H1 (cell line): ENCODE measurements at regions not wholly inside any gene's neighbourhood (a gene's known extent, or its start where the extent isn't known, plus 50 kb on each side); places are given as distances from the start of the nearest gene placed in this dataset.

Experiments
- CTCF ChIA-PET: fragments of 300-600 bp; sonication (Branson Sonifier 250); formaldehyde crosslinking; loops from one replicate; lab custom pipeline; 2021; ENCODE audit not compliant: partially characterized antibody; lab: Charles Lee
- POLR2A ChIA-PET: fragments of 300-600 bp; sonication (Branson Sonifier 250); formaldehyde crosslinking; loops from one replicate; lab custom pipeline; 2021; ENCODE audit warnings: inconsistent platforms; ENCODE audit not compliant: partially characterized antibody; lab: Charles Lee
- DNase-seq, 2 experiments: peaks; one replicate each; pipeline versions ENCODE4 v3.0.0 to v3.0.0-alpha.2; 2010 to 2022; ENCODE audit warnings: low spot score in 2 of 2, low read depth in 1 of 2, mixed read lengths in 1 of 2
- FAIRE-seq: peaks from 2 replicates; lab custom pipeline; 2011; peaks lifted over from hg19 to GRCh38; lab: Jason Lieb, UNC
- H2AFZ ChIP-seq: 2 replicates; pipeline ENCODE4 v1.8.1; 2012; ENCODE audit warnings: low read length, inconsistent platforms
- H2AK5ac ChIP-seq: 2 replicates; pipeline ENCODE4 v1.6.1; 2013; ENCODE audit warnings: low read depth, low read length
- H2BK120ac ChIP-seq: replicated peaks from 2 replicates; pipeline ENCODE3; 2013; ENCODE audit warnings: low read depth, low read length, inconsistent platforms
- H2BK12ac ChIP-seq: 2 replicates; pipeline ENCODE4 v1.6.1; 2013; ENCODE audit warnings: low read depth, low read length
- H2BK15ac ChIP-seq: 2 replicates; pipeline ENCODE4 v1.6.1; 2013; ENCODE audit warnings: low read length
- H2BK20ac ChIP-seq: 2 replicates; pipeline ENCODE4 v1.6.1; 2013; ENCODE audit warnings: low read length
- H2BK5ac ChIP-seq: 2 replicates; pipeline ENCODE4 v1.6.1; 2013; ENCODE audit warnings: low read depth, low read length
- H3K14ac ChIP-seq: 2 replicates; pipeline ENCODE4 v1.6.1; 2013; ENCODE audit warnings: inconsistent platforms; ENCODE audit not compliant: insufficient read length
- H3K18ac ChIP-seq: 2 replicates; pipeline ENCODE4 v1.6.1; 2013; ENCODE audit warnings: low read length; ENCODE audit errors: extremely low read depth
- H3K23ac ChIP-seq: 2 replicates; pipeline ENCODE4 v1.6.1; 2013; ENCODE audit warnings: inconsistent platforms; ENCODE audit not compliant: insufficient read length
- H3K23me2 ChIP-seq: 2 replicates; pipeline ENCODE4 v1.6.1; 2013; ENCODE audit warnings: low read depth, low read length
- H3K27ac ChIP-seq: 2 replicates; pipeline ENCODE4 v1.6.1; 2011; ENCODE audit warnings: low read depth, low read length, inconsistent platforms
- H3K27me3 ChIP-seq, 4 experiments: replicated peaks in 1 of 4; 1 replicate in 1 of 4; 2 replicates in 3 of 4; pipeline versions ENCODE4 v1.6.1 to v1.8.1; 2011 to 2013; ENCODE audit warnings: low read length in 3 of 4, mild to moderate bottlenecking in 3 of 4, inconsistent platforms in 2 of 4, mixed read lengths in 2 of 4, moderate library complexity in 1 of 4; ENCODE audit not compliant: control insufficient read depth in 3 of 4, insufficient read depth in 3 of 4; ENCODE audit errors: extremely low read depth in 1 of 4
- H3K36me3 ChIP-seq, 4 experiments: 2 replicates each; pipeline versions ENCODE4 v1.6.1 to v1.8.1; 2011 to 2013; ENCODE audit warnings: mild to moderate bottlenecking in 4 of 4, low read length in 3 of 4, moderate library complexity in 2 of 4, control low read depth in 1 of 4, inconsistent platforms in 1 of 4; ENCODE audit not compliant: insufficient read depth in 4 of 4, control insufficient read depth in 2 of 4
- H3K4ac ChIP-seq: replicated peaks from 2 replicates; pipeline ENCODE3; 2013; ENCODE audit warnings: low read length, low read depth, mixed read lengths, inconsistent platforms; ENCODE audit not compliant: insufficient read length
- H3K4me1 ChIP-seq, 4 experiments: replicated peaks in 1 of 4; 1 replicate in 1 of 4; 2 replicates in 3 of 4; pipeline versions ENCODE4 v1.6.1 to v1.8.1; 2011 to 2013; ENCODE audit warnings: low read length in 3 of 4, inconsistent platforms in 2 of 4, mixed read lengths in 1 of 4; ENCODE audit not compliant: insufficient read depth in 4 of 4, control insufficient read depth in 3 of 4
- H3K4me2 ChIP-seq, 2 experiments: 2 replicates each; pipeline versions ENCODE4 v1.6.1 to v1.8.1; 2011 to 2013; ENCODE audit warnings: low read depth in 2 of 2, low read length in 2 of 2, control low read depth in 1 of 2, inconsistent platforms in 1 of 2, mild to moderate bottlenecking in 1 of 2; ENCODE audit not compliant: insufficient read depth in 1 of 2
- H3K4me3 ChIP-seq, 4 experiments: fragments of 200-600, 300-600 bp in 1 of 4; sonication (generic), shearing (Covaris generic), sonication (Bioruptor Twin) in 1 of 4; 2 replicates each; pipeline versions ENCODE4 v1.5.1 to v1.8.1; 2011 to 2016; ENCODE audit warnings: low read length in 4 of 4, low read depth in 3 of 4, control low read depth in 2 of 4, inconsistent platforms in 2 of 4, mild to moderate bottlenecking in 2 of 4, mixed read lengths in 1 of 4, moderate library complexity in 1 of 4; ENCODE audit not compliant: insufficient read depth in 2 of 4; ENCODE audit errors: extremely low read depth in 1 of 4
- H3K56ac ChIP-seq: replicated peaks from 2 replicates; pipeline ENCODE3; 2013; ENCODE audit warnings: low read depth, mild to moderate bottlenecking, mixed read lengths, low read length, inconsistent platforms; ENCODE audit not compliant: insufficient read length
- H3K79me1 ChIP-seq: 2 replicates; pipeline ENCODE4 v1.6.1; 2013; ENCODE audit warnings: low read depth, low read length, control low read depth
- H3K79me2 ChIP-seq, 2 experiments: 2 replicates each; pipeline versions ENCODE4 v1.6.1 to v1.8.1; 2012 to 2013; ENCODE audit warnings: low read length in 2 of 2, mild to moderate bottlenecking in 2 of 2, inconsistent platforms in 1 of 2; ENCODE audit not compliant: insufficient read depth in 2 of 2, control insufficient read depth in 1 of 2
- H3K9ac ChIP-seq, 4 experiments: replicated peaks in 1 of 4; 1 replicate in 1 of 4; 2 replicates in 3 of 4; pipeline versions ENCODE4 v1.6.1 to v1.8.1; 2011 to 2013; ENCODE audit warnings: low read depth in 3 of 4, low read length in 3 of 4, control low read depth in 2 of 4, mild to moderate bottlenecking in 2 of 4, moderate library complexity in 2 of 4, inconsistent platforms in 1 of 4; ENCODE audit errors: extremely low read depth in 1 of 4
- H3K9me3 ChIP-seq, 2 experiments: 2 replicates each; pipeline versions ENCODE4 v1.6.1 to v1.8.1; 2012 to 2013; ENCODE audit warnings: mild to moderate bottlenecking in 2 of 2, moderate library complexity in 2 of 2, control low read depth in 1 of 2, inconsistent platforms in 1 of 2, low read depth in 1 of 2, low read length in 1 of 2, mixed read lengths in 1 of 2; ENCODE audit not compliant: insufficient read depth in 2 of 2
- H4K20me1 ChIP-seq, 2 experiments: replicated peaks in 1 of 2; 2 replicates each; pipeline versions ENCODE3 to v1.8.1; 2011 to 2013; ENCODE audit warnings: inconsistent platforms in 2 of 2, low read length in 2 of 2, mild to moderate bottlenecking in 1 of 2; ENCODE audit not compliant: insufficient read depth in 2 of 2, control insufficient read depth in 1 of 2
- H4K5ac ChIP-seq: 2 replicates; pipeline ENCODE4 v1.6.1; 2013; ENCODE audit warnings: low read length, low read depth, mixed read lengths, inconsistent platforms; ENCODE audit not compliant: insufficient read length
- H4K8ac ChIP-seq: 2 replicates; pipeline ENCODE4 v1.8.0; 2013; ENCODE audit warnings: mild to moderate bottlenecking, moderate library complexity, low read length, inconsistent platforms; ENCODE audit not compliant: insufficient read depth; ENCODE audit errors: extremely low read depth
- H4K91ac ChIP-seq: replicated peaks from 2 replicates; pipeline ENCODE3; 2013; ENCODE audit warnings: low read length, mixed read lengths, inconsistent platforms; ENCODE audit not compliant: insufficient read length
- GABPA ChIP-seq: IDR thresholded peaks from 2 replicates; pipeline ENCODE4 v1.6.1; 2011; ENCODE audit warnings: mild to moderate bottlenecking, low read length, moderate library complexity, borderline replicate concordance; ENCODE audit not compliant: insufficient read depth
- KDM5A ChIP-seq: fragments of 200-600 bp; IDR thresholded peaks from 2 replicates; pipeline ENCODE4 v1.7.1; 2012; ENCODE audit warnings: mild to moderate bottlenecking, low read length, inconsistent platforms, mixed read lengths
- WGBS, 2 experiments: shearing (Covaris generic) in 1 of 2; methylation state at CpG; one replicate each; pipeline versions ENCODE4 v1.1.6 to v1.1.7; 2013 to 2015; ENCODE audit warnings: low lambda C conversion rate in 2 of 2, mixed read lengths in 2 of 2, inconsistent platforms in 1 of 2, low coverage in 1 of 2, missing lambda C conversion rate in 1 of 2; ENCODE audit not compliant: insufficient replicate concordance in 2 of 2, insufficient coverage in 1 of 2, insufficient read length in 1 of 2; ENCODE audit errors: extremely low coverage in 1 of 2, missing lambda C conversion rate in 1 of 2; 5-methylcytosine and 5-hydroxymethylcytosine counted together

DNA sequence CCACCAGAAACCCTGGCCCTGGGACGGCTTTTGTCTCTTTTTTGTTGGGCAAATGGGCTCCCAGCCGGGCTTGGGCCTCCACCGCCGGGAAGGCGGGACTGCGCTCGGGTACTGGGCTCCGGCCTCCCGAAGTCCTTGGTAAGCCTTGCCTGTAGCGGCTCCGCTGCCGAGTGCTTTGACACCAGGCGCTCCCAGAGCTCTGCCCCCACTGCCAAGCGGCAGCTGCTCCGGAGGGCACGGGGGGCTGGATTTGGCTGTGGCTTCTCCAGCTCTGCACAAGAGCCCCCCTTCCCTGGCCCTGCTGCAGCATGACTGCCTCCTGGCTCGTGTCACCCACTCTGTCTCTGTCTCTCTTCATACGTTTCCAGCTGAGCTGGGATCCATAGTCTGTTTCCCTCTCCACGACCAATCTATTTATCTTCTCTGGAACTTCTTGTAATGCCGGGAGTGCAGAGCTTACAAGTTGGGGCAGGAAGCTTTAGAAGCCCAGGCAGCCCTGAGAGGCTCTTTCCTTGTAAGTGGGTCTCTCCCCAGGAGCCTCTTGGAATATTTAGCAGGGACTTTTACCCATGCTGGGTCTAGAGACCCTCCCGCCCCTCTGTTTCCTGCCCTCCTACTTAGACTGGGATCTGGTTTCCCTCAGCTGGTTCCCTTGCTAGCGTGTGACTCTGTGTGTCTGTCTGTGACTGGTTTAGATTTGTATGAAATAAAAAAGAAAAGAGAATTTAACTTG, 246.9 kb upstream of the GSE1 start:
- no peak overlapping the region for H3K18ac ChIP-seq
- FAIRE-seq (no peak), DNase-seq (peak in 1 of 2 experiments; percentile 78)
- H3K79me2 ChIP-seq: no peaks in the 10 kb centered on the region
- ChIA-PET POLR2A (interaction anchor here (0.9 to 2.0 kb wide), 4 partner anchors 14 to 36 kb away, joined by 3 to 5 read pairs (median 4); no protein-coding TSS in a partner anchor), CTCF (interaction anchor here (0.6 to 12.5 kb wide), 21 partner anchors 8 to 505 kb away, joined by 3 to 177 read pairs (median 5); no protein-coding TSS in a partner anchor)
- 0 out of 2 replicates have a peak overlapping the region, but pooled peaks have one; percentile 9 for H2BK15ac ChIP-seq
- no peak overlapping the region for H2BK20ac ChIP-seq
- H4K8ac ChIP-seq: no peak overlapping the region
- H3K56ac ChIP-seq: no peak overlapping the region
- no peak overlapping the region for H3K23ac ChIP-seq
- no peak overlapping the region for H2BK5ac ChIP-seq
- H4K5ac ChIP-seq: no peak overlapping the region
- H3K9me3 ChIP-seq: no peaks in the 10 kb centered on the region
- no peak overlapping the region for H3K27ac ChIP-seq
- H3K4me1 ChIP-seq: peaks cover 8 to 20% (median 16%) of the 10 kb centered on the region in 4 experiments
- H3K4me2 ChIP-seq: peak overlapping the region in 1 of 2 experiments; percentile 45; a peak in 1 of 4 replicates
- no peak overlapping the region for H2BK12ac ChIP-seq
- no peaks in the 10 kb centered on the region for H3K23me2 ChIP-seq
- H3K79me1 ChIP-seq: 0 out of 2 replicates have a peak, but pooled peaks cover 2% of the 10 kb centered on the region
- H4K91ac ChIP-seq: no peak overlapping the region
- no peak overlapping the region for H2BK120ac ChIP-seq
- H3K36me3 ChIP-seq: no peaks in the 10 kb centered on the region
- peaks cover 0 to 11% (median 5%) of the 10 kb centered on the region in 4 experiments; a peak in 3 of 7 replicates for H3K27me3 ChIP-seq
- H2AK5ac ChIP-seq: no peak overlapping the region
- TF ChIP-seq GABPA (peak; percentile 71), KDM5A (no peak)
- H3K9ac ChIP-seq: no peak overlapping the region
- no peak overlapping the region for H3K4ac ChIP-seq
- WGBS, 2 experiments: 41% methylated on average over 22 of the region's 22 CpGs; no CpG with 5 or more reads in 1 of the 2 experiments
- H4K20me1 ChIP-seq: peaks cover 7 to 12% of the 10 kb centered on the region in 2 experiments
- no peak overlapping the region for H3K14ac ChIP-seq
- no peak overlapping the region for H2AFZ ChIP-seq
- H3K4me3 ChIP-seq: no peak overlapping the region
